ENCODE measurements at regions not wholly inside any gene's neighbourhood (a gene's known extent, or its start where the extent isn't known, plus 50 kb on each side); places are given as distances from the start of the nearest gene placed in this dataset.
A peak's percentile ranks its signal among the peaks of the same experiment; 100 is the strongest.

GRCh38 chr3:177473184-177473583 is 275.9 kb upstream of the TBL1XR1 start:
- Histone ChIP-seq H2BK5ac (ENCODE audit: low read depth, low read length) (no peak overlapping the region), H3K4me1 (replicated peaks in 1 of 4; ENCODE audit: control insufficient read depth in 3 of 4, insufficient read depth in 4 of 4, low read length in 3 of 4) (peaks cover 0 to 5% (median 1%) of the 10 kb centered on the region in 4 experiments; a peak in 1 of 7 replicates), H3K4me3 (ENCODE audit: extremely low read depth in 1 of 4, insufficient read depth in 2 of 4, low read depth in 3 of 4, low read length in 4 of 4) (no peak overlapping the region), H2AK5ac (ENCODE audit: low read depth, low read length) (no peak overlapping the region), H4K5ac (ENCODE audit: insufficient read length, low read depth, low read length) (no peak overlapping the region), H2BK120ac (replicated peaks; ENCODE audit: low read depth, low read length) (no peak overlapping the region), H2BK20ac (ENCODE audit: low read length) (peak overlapping the region; percentile 35; the same call in 1 of the 2 replicates), H3K9me3 (ENCODE audit: insufficient read depth in 2 of 2, low read depth in 1 of 2, low read length in 1 of 2) (no peaks in the 10 kb centered on the region), H3K79me1 (ENCODE audit: low read depth, low read length) (no peaks in the 10 kb centered on the region), H3K27ac (ENCODE audit: low read depth, low read length) (no peak overlapping the region), H4K20me1 (replicated peaks in 1 of 2; ENCODE audit: control insufficient read depth in 1 of 2, insufficient read depth in 2 of 2, low read length in 2 of 2) (no peaks in the 10 kb centered on the region), H3K56ac (replicated peaks; ENCODE audit: insufficient read length, low read depth, low read length) (no peak overlapping the region), H3K23ac (ENCODE audit: insufficient read length) (peak overlapping the region; percentile 79), H3K14ac (ENCODE audit: insufficient read length) (peak overlapping the region; percentile 94), H4K8ac (ENCODE audit: extremely low read depth, insufficient read depth, low read length) (no peak overlapping the region), H3K23me2 (ENCODE audit: low read depth, low read length) (no peaks in the 10 kb centered on the region), H2BK12ac (ENCODE audit: low read depth, low read length) (no peak overlapping the region), H4K91ac (replicated peaks; ENCODE audit: insufficient read length, low read length) (no peak overlapping the region), H3K18ac (ENCODE audit: extremely low read depth, low read length) (0 out of 2 replicates have a peak overlapping the region, but pooled peaks have one; percentile 2), H3K79me2 (ENCODE audit: control insufficient read depth in 1 of 2, insufficient read depth in 2 of 2, low read length in 2 of 2) (no peaks in the 10 kb centered on the region), H3K9ac (replicated peaks in 1 of 4; ENCODE audit: extremely low read depth in 1 of 4, low read depth in 3 of 4, low read length in 3 of 4) (no peak overlapping the region; a peak in 1 of 7 replicates), H3K27me3 (replicated peaks in 1 of 4; ENCODE audit: control insufficient read depth in 3 of 4, extremely low read depth in 1 of 4, insufficient read depth in 3 of 4, low read length in 3 of 4) (no peaks in the 10 kb centered on the region), H3K4ac (replicated peaks; ENCODE audit: insufficient read length, low read depth, low read length) (no peak overlapping the region), H2BK15ac (ENCODE audit: low read length) (no peak overlapping the region), H3K4me2 (ENCODE audit: insufficient read depth in 1 of 2, low read depth in 2 of 2, low read length in 2 of 2) (no peak overlapping the region), H2AFZ (ENCODE audit: low read length) (peak overlapping the region; percentile 76; the same call in 1 of the 2 replicates), H3K36me3 (ENCODE audit: control insufficient read depth in 2 of 4, insufficient read depth in 4 of 4, low read length in 3 of 4) (no peaks in the 10 kb centered on the region)
- TF ChIP-seq HDAC2 (IDR thresholded peaks at IDR 0.05; ENCODE audit: borderline replicate concordance in 1 of 2, low read depth in 2 of 2, low read length in 2 of 2) (no peak), CTCF (IDR thresholded peaks at IDR 0.05; ENCODE audit: control extremely low read depth in 1 of 3, insufficient read depth in 1 of 3, low read depth in 1 of 3, low read length in 3 of 3) (no peak), SIX5 (IDR thresholded peaks at IDR 0.05; ENCODE audit: low read depth, low read length) (no peak), MAFK (IDR thresholded peaks at IDR 0.05; ENCODE audit: low read depth, low read length) (no peak), EP300 (IDR thresholded peaks at IDR 0.05; ENCODE audit: borderline replicate concordance in 1 of 2, low read depth in 2 of 2, low read length in 2 of 2) (no peak), BACH1 (IDR thresholded peaks at IDR 0.05; ENCODE audit: low read length) (no peak), SP4 (IDR thresholded peaks at IDR 0.05; ENCODE audit: low read length) (no peak), POU5F1 (IDR thresholded peaks at IDR 0.05; ENCODE audit: low read depth, low read length) (no peak), SRF (IDR thresholded peaks at IDR 0.05; ENCODE audit: low read depth, low read length) (no peak), JUN (IDR thresholded peaks at IDR 0.05; ENCODE audit: low read depth, low read length) (no peak), CEBPB (IDR thresholded peaks at IDR 0.05; ENCODE audit: low read depth, low read length) (no peak), NANOG (IDR thresholded peaks at IDR 0.05; ENCODE audit: insufficient read depth, low read depth, low read length, poor library complexity, severe bottlenecking) (no peak)
- FAIRE-seq, result no peak
- DNase-seq (ENCODE audit: low read depth in 1 of 2, low spot score in 2 of 2), result no peak
- ChIA-PET CTCF (ENCODE audit: partially characterized antibody) (interaction anchor here (0.8 to 1.0 kb wide), 2 partner anchors 10 to 25 kb away, joined by 3 read pairs; no protein-coding TSS in a partner anchor), POLR2A (ENCODE audit: partially characterized antibody) (no interaction called here)
- 81% methylated on average over 6 of the region's 6 CpGs; no CpG with 5 or more reads in 1 of the 2 experiments for WGBS, 2 experiments (ENCODE audit: extremely low coverage in 1 of 2, insufficient coverage in 1 of 2, insufficient read length in 1 of 2, insufficient replicate concordance in 2 of 2, low coverage in 1 of 2, low lambda C conversion rate in 2 of 2, missing lambda C conversion rate in 1 of 2)
